H1 (cell line): ENCODE measurements at regions not wholly inside any gene's neighbourhood (a gene's known extent, or its start where the extent isn't known, plus 50 kb on each side); places are given as distances from the start of the nearest gene placed in this dataset.
A peak's percentile ranks its signal among the peaks of the same experiment; 100 is the strongest.

ENCODE experiments used
- CTCF ChIA-PET: fragments of 300-600 bp; sonication (Branson Sonifier 250); formaldehyde crosslinking; loops from one replicate; lab custom pipeline; 2021; ENCODE audit not compliant: partially characterized antibody; lab: Charles Lee
- POLR2A ChIA-PET: fragments of 300-600 bp; sonication (Branson Sonifier 250); formaldehyde crosslinking; loops from one replicate; lab custom pipeline; 2021; ENCODE audit warnings: inconsistent platforms; ENCODE audit not compliant: partially characterized antibody; lab: Charles Lee
- DNase-seq, 2 experiments: peaks; one replicate each; pipeline versions ENCODE4 v3.0.0 to v3.0.0-alpha.2; 2010 to 2022; ENCODE audit warnings: low spot score in 2 of 2, low read depth in 1 of 2, mixed read lengths in 1 of 2
- FAIRE-seq: peaks from 2 replicates; lab custom pipeline; 2011; peaks lifted over from hg19 to GRCh38; lab: Jason Lieb, UNC
- H2AFZ ChIP-seq: 2 replicates; pipeline ENCODE4 v1.8.1; 2012; ENCODE audit warnings: low read length, inconsistent platforms
- H2AK5ac ChIP-seq: 2 replicates; pipeline ENCODE4 v1.6.1; 2013; ENCODE audit warnings: low read depth, low read length
- H2BK120ac ChIP-seq: replicated peaks from 2 replicates; pipeline ENCODE3; 2013; ENCODE audit warnings: low read depth, low read length, inconsistent platforms
- H2BK12ac ChIP-seq: 2 replicates; pipeline ENCODE4 v1.6.1; 2013; ENCODE audit warnings: low read depth, low read length
- H2BK15ac ChIP-seq: 2 replicates; pipeline ENCODE4 v1.6.1; 2013; ENCODE audit warnings: low read length
- H2BK20ac ChIP-seq: 2 replicates; pipeline ENCODE4 v1.6.1; 2013; ENCODE audit warnings: low read length
- H2BK5ac ChIP-seq: 2 replicates; pipeline ENCODE4 v1.6.1; 2013; ENCODE audit warnings: low read depth, low read length
- H3K14ac ChIP-seq: 2 replicates; pipeline ENCODE4 v1.6.1; 2013; ENCODE audit warnings: inconsistent platforms; ENCODE audit not compliant: insufficient read length
- H3K18ac ChIP-seq: 2 replicates; pipeline ENCODE4 v1.6.1; 2013; ENCODE audit warnings: low read length; ENCODE audit errors: extremely low read depth
- H3K23ac ChIP-seq: 2 replicates; pipeline ENCODE4 v1.6.1; 2013; ENCODE audit warnings: inconsistent platforms; ENCODE audit not compliant: insufficient read length
- H3K23me2 ChIP-seq: 2 replicates; pipeline ENCODE4 v1.6.1; 2013; ENCODE audit warnings: low read depth, low read length
- H3K27ac ChIP-seq: 2 replicates; pipeline ENCODE4 v1.6.1; 2011; ENCODE audit warnings: low read depth, low read length, inconsistent platforms
- H3K27me3 ChIP-seq, 4 experiments: replicated peaks in 1 of 4; 1 replicate in 1 of 4; 2 replicates in 3 of 4; pipeline versions ENCODE4 v1.6.1 to v1.8.1; 2011 to 2013; ENCODE audit warnings: low read length in 3 of 4, mild to moderate bottlenecking in 3 of 4, inconsistent platforms in 2 of 4, mixed read lengths in 2 of 4, moderate library complexity in 1 of 4; ENCODE audit not compliant: control insufficient read depth in 3 of 4, insufficient read depth in 3 of 4; ENCODE audit errors: extremely low read depth in 1 of 4
- H3K36me3 ChIP-seq, 4 experiments: 2 replicates each; pipeline versions ENCODE4 v1.6.1 to v1.8.1; 2011 to 2013; ENCODE audit warnings: mild to moderate bottlenecking in 4 of 4, low read length in 3 of 4, moderate library complexity in 2 of 4, control low read depth in 1 of 4, inconsistent platforms in 1 of 4; ENCODE audit not compliant: insufficient read depth in 4 of 4, control insufficient read depth in 2 of 4
- H3K4ac ChIP-seq: replicated peaks from 2 replicates; pipeline ENCODE3; 2013; ENCODE audit warnings: low read length, low read depth, mixed read lengths, inconsistent platforms; ENCODE audit not compliant: insufficient read length
- H3K4me1 ChIP-seq, 4 experiments: replicated peaks in 1 of 4; 1 replicate in 1 of 4; 2 replicates in 3 of 4; pipeline versions ENCODE4 v1.6.1 to v1.8.1; 2011 to 2013; ENCODE audit warnings: low read length in 3 of 4, inconsistent platforms in 2 of 4, mixed read lengths in 1 of 4; ENCODE audit not compliant: insufficient read depth in 4 of 4, control insufficient read depth in 3 of 4
- H3K4me2 ChIP-seq, 2 experiments: 2 replicates each; pipeline versions ENCODE4 v1.6.1 to v1.8.1; 2011 to 2013; ENCODE audit warnings: low read depth in 2 of 2, low read length in 2 of 2, control low read depth in 1 of 2, inconsistent platforms in 1 of 2, mild to moderate bottlenecking in 1 of 2; ENCODE audit not compliant: insufficient read depth in 1 of 2
- H3K4me3 ChIP-seq, 4 experiments: fragments of 200-600, 300-600 bp in 1 of 4; sonication (generic), shearing (Covaris generic), sonication (Bioruptor Twin) in 1 of 4; 2 replicates each; pipeline versions ENCODE4 v1.5.1 to v1.8.1; 2011 to 2016; ENCODE audit warnings: low read length in 4 of 4, low read depth in 3 of 4, control low read depth in 2 of 4, inconsistent platforms in 2 of 4, mild to moderate bottlenecking in 2 of 4, mixed read lengths in 1 of 4, moderate library complexity in 1 of 4; ENCODE audit not compliant: insufficient read depth in 2 of 4; ENCODE audit errors: extremely low read depth in 1 of 4
- H3K56ac ChIP-seq: replicated peaks from 2 replicates; pipeline ENCODE3; 2013; ENCODE audit warnings: low read depth, mild to moderate bottlenecking, mixed read lengths, low read length, inconsistent platforms; ENCODE audit not compliant: insufficient read length
- H3K79me1 ChIP-seq: 2 replicates; pipeline ENCODE4 v1.6.1; 2013; ENCODE audit warnings: low read depth, low read length, control low read depth
- H3K79me2 ChIP-seq, 2 experiments: 2 replicates each; pipeline versions ENCODE4 v1.6.1 to v1.8.1; 2012 to 2013; ENCODE audit warnings: low read length in 2 of 2, mild to moderate bottlenecking in 2 of 2, inconsistent platforms in 1 of 2; ENCODE audit not compliant: insufficient read depth in 2 of 2, control insufficient read depth in 1 of 2
- H3K9ac ChIP-seq, 4 experiments: replicated peaks in 1 of 4; 1 replicate in 1 of 4; 2 replicates in 3 of 4; pipeline versions ENCODE4 v1.6.1 to v1.8.1; 2011 to 2013; ENCODE audit warnings: low read depth in 3 of 4, low read length in 3 of 4, control low read depth in 2 of 4, mild to moderate bottlenecking in 2 of 4, moderate library complexity in 2 of 4, inconsistent platforms in 1 of 4; ENCODE audit errors: extremely low read depth in 1 of 4
- H3K9me3 ChIP-seq, 2 experiments: 2 replicates each; pipeline versions ENCODE4 v1.6.1 to v1.8.1; 2012 to 2013; ENCODE audit warnings: mild to moderate bottlenecking in 2 of 2, moderate library complexity in 2 of 2, control low read depth in 1 of 2, inconsistent platforms in 1 of 2, low read depth in 1 of 2, low read length in 1 of 2, mixed read lengths in 1 of 2; ENCODE audit not compliant: insufficient read depth in 2 of 2
- H4K20me1 ChIP-seq, 2 experiments: replicated peaks in 1 of 2; 2 replicates each; pipeline versions ENCODE3 to v1.8.1; 2011 to 2013; ENCODE audit warnings: inconsistent platforms in 2 of 2, low read length in 2 of 2, mild to moderate bottlenecking in 1 of 2; ENCODE audit not compliant: insufficient read depth in 2 of 2, control insufficient read depth in 1 of 2
- H4K5ac ChIP-seq: 2 replicates; pipeline ENCODE4 v1.6.1; 2013; ENCODE audit warnings: low read length, low read depth, mixed read lengths, inconsistent platforms; ENCODE audit not compliant: insufficient read length
- H4K8ac ChIP-seq: 2 replicates; pipeline ENCODE4 v1.8.0; 2013; ENCODE audit warnings: mild to moderate bottlenecking, moderate library complexity, low read length, inconsistent platforms; ENCODE audit not compliant: insufficient read depth; ENCODE audit errors: extremely low read depth
- H4K91ac ChIP-seq: replicated peaks from 2 replicates; pipeline ENCODE3; 2013; ENCODE audit warnings: low read length, mixed read lengths, inconsistent platforms; ENCODE audit not compliant: insufficient read length
- CEBPB ChIP-seq: IDR thresholded peaks from 2 replicates; pipeline ENCODE4 v1.6.1; 2012; ENCODE audit warnings: low read depth, low read length
- GTF2F1 ChIP-seq: IDR thresholded peaks from 2 replicates; pipeline ENCODE4 v1.6.1; 2012; ENCODE audit warnings: low read depth, low read length, improper control_type of control experiment, borderline replicate concordance
- HDAC6 ChIP-seq: IDR thresholded peaks from one replicate; pipeline ENCODE4 v1.7.1; 2012; ENCODE audit warnings: low read depth, mild to moderate bottlenecking, inconsistent platforms, low read length, moderate library complexity
- JUN ChIP-seq: IDR thresholded peaks from 2 replicates; pipeline ENCODE4 v1.6.1; 2011; ENCODE audit warnings: low read depth, mild to moderate bottlenecking, improper control_type of control experiment, low read length
- RAD21 ChIP-seq, 2 experiments: IDR thresholded peaks in 1 of 2; conservative IDR thresholded peaks in 1 of 2; 2 replicates each; pipeline ENCODE4 v1.6.1; 2011; ENCODE audit warnings: low read depth in 2 of 2, low read length in 2 of 2, improper control_type of control experiment in 1 of 2, inconsistent platforms in 1 of 2, mild to moderate bottlenecking in 1 of 2, moderate library complexity in 1 of 2
- RFX5 ChIP-seq: IDR thresholded peaks from 2 replicates; pipeline ENCODE4 v1.6.1; 2011; ENCODE audit warnings: low read depth, low read length, improper control_type of control experiment, borderline replicate concordance
- SIN3A ChIP-seq, 2 experiments: IDR thresholded peaks in 1 of 2; conservative IDR thresholded peaks in 1 of 2; 2 replicates each; pipeline ENCODE4 v1.6.1; 2011 to 2012; ENCODE audit warnings: low read length in 2 of 2, improper control_type of control experiment in 1 of 2, low read depth in 1 of 2, mild to moderate bottlenecking in 1 of 2
- WGBS, 2 experiments: shearing (Covaris generic) in 1 of 2; methylation state at CpG; one replicate each; pipeline versions ENCODE4 v1.1.6 to v1.1.7; 2013 to 2015; ENCODE audit warnings: low lambda C conversion rate in 2 of 2, mixed read lengths in 2 of 2, inconsistent platforms in 1 of 2, low coverage in 1 of 2, missing lambda C conversion rate in 1 of 2; ENCODE audit not compliant: insufficient replicate concordance in 2 of 2, insufficient coverage in 1 of 2, insufficient read length in 1 of 2; ENCODE audit errors: extremely low coverage in 1 of 2, missing lambda C conversion rate in 1 of 2; 5-methylcytosine and 5-hydroxymethylcytosine counted together
- TF ChIP-seq, protein P1 (sequence below): IDR thresholded peaks from 2 replicates; pipeline ENCODE4 v1.6.1; 2012; ENCODE audit warnings: low read length, inconsistent platforms

DNA sequence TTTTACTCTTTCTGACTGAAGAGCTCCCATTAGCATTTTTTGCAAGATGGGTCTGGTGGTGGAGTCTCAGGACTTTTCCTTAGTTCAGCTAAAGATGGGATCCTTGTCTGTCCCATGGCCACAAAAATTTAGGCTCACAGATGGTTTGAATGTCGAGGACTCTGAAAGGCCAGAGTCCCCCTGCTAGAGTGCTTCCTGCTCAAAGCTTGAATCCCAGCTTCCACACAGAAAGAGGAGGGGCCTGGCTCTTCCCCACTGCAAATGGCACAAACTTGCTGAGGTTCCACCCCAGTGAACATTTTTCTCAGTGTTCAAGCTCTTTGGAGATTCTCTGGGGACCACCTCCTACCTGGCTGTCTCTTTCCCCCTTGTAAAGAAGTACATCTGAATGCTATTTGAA lies 64.7 kb upstream of the UGT2B15 start:
- no peak overlapping the region for H2BK120ac ChIP-seq
- no peaks in the 10 kb centered on the region for H3K79me1 ChIP-seq

More for the DNA sequence above, 64.7 kb upstream of the UGT2B15 start:
- no peaks in the 10 kb centered on the region for H4K20me1 ChIP-seq
- H2AFZ ChIP-seq = 0 out of 2 replicates have a peak overlapping the region, but pooled peaks have one; percentile 62
- FAIRE-seq = no peak
- H3K9me3 ChIP-seq = no peaks in the 10 kb centered on the region; a peak in 1 of 4 replicates
- no peak overlapping the region for H4K91ac ChIP-seq
- H4K5ac ChIP-seq = no peak overlapping the region
- no peak overlapping the region for H2BK20ac ChIP-seq
- no peak overlapping the region for H3K27ac ChIP-seq
- no peaks in the 10 kb centered on the region for H3K79me2 ChIP-seq
- H2AK5ac ChIP-seq = no peak overlapping the region
- H3K36me3 ChIP-seq = no peaks in the 10 kb centered on the region
- no peak overlapping the region for H3K14ac ChIP-seq
- no peaks in the 10 kb centered on the region for H3K23me2 ChIP-seq
- no peak for DNase-seq
- ChIA-PET POLR2A (no interaction called here), CTCF (interaction anchor here (0.6 to 1.4 kb wide), 3 partner anchors 9 to 235 kb away, joined by 3 to 4 read pairs (median 3); no protein-coding TSS in a partner anchor)
- no peak overlapping the region for H3K4me2 ChIP-seq
- H3K27me3 ChIP-seq = peaks cover 0 to 1% (median 0%) of the 10 kb centered on the region in 4 experiments; a peak in 1 of 7 replicates
- no peak overlapping the region for H3K4me3 ChIP-seq
- H3K23ac ChIP-seq = no peak overlapping the region
- H3K18ac ChIP-seq = no peak overlapping the region; the same call in 1 of the 2 replicates
- whole genome bisulfite sequencing, 2 experiments = 84% methylated on average over 1 of the region's 1 CpG; no CpG with 5 or more reads in 1 of the 2 experiments
- H2BK12ac ChIP-seq = no peak overlapping the region
- no peak overlapping the region for H3K56ac ChIP-seq
- H3K4me1 ChIP-seq = no peaks in the 10 kb centered on the region
- H2BK15ac ChIP-seq = no peak overlapping the region
- H3K4ac ChIP-seq = no peak overlapping the region
- no peak overlapping the region for H3K9ac ChIP-seq
- TF ChIP-seq HDAC6 = no peak
- TF ChIP-seq CEBPB = no peak
- no peak for TF ChIP-seq SIN3A (conservative IDR thresholded peaks at IDR 0.05 in 1 of 2, IDR thresholded peaks at IDR 0.05 in 1 of 2; ENCODE audit: low read depth in 1 of 2, low read length in 2 of 2)
- no peak for TF ChIP-seq RAD21 (IDR thresholded peaks at IDR 0.05 in 1 of 2, conservative IDR thresholded peaks at IDR 0.05 in 1 of 2; ENCODE audit: low read depth in 2 of 2, low read length in 2 of 2)
- no peak for TF ChIP-seq JUN
- no peak for TF ChIP-seq GTF2F1
- TF ChIP-seq, protein P1, sequence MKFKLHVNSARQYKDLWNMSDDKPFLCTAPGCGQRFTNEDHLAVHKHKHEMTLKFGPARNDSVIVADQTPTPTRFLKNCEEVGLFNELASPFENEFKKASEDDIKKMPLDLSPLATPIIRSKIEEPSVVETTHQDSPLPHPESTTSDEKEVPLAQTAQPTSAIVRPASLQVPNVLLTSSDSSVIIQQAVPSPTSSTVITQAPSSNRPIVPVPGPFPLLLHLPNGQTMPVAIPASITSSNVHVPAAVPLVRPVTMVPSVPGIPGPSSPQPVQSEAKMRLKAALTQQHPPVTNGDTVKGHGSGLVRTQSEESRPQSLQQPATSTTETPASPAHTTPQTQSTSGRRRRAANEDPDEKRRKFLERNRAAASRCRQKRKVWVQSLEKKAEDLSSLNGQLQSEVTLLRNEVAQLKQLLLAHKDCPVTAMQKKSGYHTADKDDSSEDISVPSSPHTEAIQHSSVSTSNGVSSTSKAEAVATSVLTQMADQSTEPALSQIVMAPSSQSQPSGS = no peak
- TF ChIP-seq RFX5 = no peak
- no peak overlapping the region for H2BK5ac ChIP-seq
- no peak overlapping the region for H4K8ac ChIP-seq
